PFSK-1 (cell line): ENCODE measurements at regions not wholly inside any gene's neighbourhood (a gene's known extent, or its start where the extent isn't known, plus 50 kb on each side); places are given as distances from the start of the nearest gene placed in this dataset.

Source experiments
- FOXP2 ChIP-seq: optimal IDR thresholded peaks from 2 replicates; pipeline ENCODE3; 2011; ENCODE audit warnings: borderline replicate concordance, control low read depth, inconsistent platforms; ENCODE audit not compliant: insufficient read depth; ENCODE audit errors: extremely low read length, extremely low read depth
- POLR2AphosphoS5 ChIP-seq: IDR thresholded peaks from 2 replicates; pipeline ENCODE4 v1.6.1; 2012; ENCODE audit warnings: low read depth, mild to moderate bottlenecking, control low read depth, low read length, moderate library complexity
- SIN3A ChIP-seq: IDR thresholded peaks from 2 replicates; pipeline ENCODE4 v1.6.1; 2012; ENCODE audit warnings: mild to moderate bottlenecking, low read length, moderate library complexity, borderline replicate concordance; ENCODE audit not compliant: insufficient read depth
- TAF1 ChIP-seq: IDR thresholded peaks from 2 replicates; pipeline ENCODE4 v1.6.1; 2012; ENCODE audit warnings: low read length, control low read depth, borderline replicate concordance; ENCODE audit not compliant: insufficient read depth
- TF ChIP-seq, protein P1 (sequence below), 2 experiments: IDR thresholded peaks; 2 replicates each; pipeline versions ENCODE4 v1.6.1 to v1.8.0; 2011 to 2012; ENCODE audit warnings: low read depth in 2 of 2, low read length in 2 of 2, control low read depth in 1 of 2, inconsistent platforms in 1 of 2, mild to moderate bottlenecking in 1 of 2, moderate library complexity in 1 of 2; ENCODE audit not compliant: insufficient read depth in 1 of 2

DNA sequence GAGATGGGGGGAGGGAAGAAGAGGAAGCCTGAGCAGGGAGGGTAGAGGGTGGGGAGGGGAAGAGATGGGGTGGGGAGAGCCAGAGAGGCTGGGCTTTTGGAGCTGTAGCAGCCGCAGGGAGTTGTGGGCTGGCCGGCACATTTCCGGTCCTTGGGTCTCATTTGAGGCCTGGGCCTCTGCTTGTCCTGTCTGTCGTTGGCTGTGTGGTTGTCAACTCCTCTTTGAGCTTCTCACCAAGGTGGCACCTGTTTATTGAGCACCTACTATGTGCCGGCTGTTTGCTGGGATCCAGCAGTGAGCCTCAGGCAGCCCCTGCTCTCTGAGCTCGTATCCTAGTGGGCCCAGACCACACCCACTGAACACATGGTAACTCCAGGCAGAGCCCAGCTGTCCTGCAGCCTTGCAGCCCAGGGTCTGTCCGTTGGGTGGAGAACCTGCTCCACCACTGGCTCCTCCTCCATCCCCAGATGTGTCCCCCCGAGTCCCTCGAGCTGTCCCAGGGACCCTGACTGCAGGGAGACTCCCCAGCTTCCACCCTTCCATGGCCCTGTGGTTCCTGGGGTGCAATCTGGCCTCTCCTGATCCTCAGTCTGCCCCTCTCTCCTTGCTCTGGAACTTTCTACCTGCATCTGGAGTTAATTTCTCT is 164.9 kb downstream of the IRF8 start:
- TF ChIP-seq TAF1, result no peak
- no peak for TF ChIP-seq FOXP2
- TF ChIP-seq POLR2AphosphoS5, result no peak

DNA sequence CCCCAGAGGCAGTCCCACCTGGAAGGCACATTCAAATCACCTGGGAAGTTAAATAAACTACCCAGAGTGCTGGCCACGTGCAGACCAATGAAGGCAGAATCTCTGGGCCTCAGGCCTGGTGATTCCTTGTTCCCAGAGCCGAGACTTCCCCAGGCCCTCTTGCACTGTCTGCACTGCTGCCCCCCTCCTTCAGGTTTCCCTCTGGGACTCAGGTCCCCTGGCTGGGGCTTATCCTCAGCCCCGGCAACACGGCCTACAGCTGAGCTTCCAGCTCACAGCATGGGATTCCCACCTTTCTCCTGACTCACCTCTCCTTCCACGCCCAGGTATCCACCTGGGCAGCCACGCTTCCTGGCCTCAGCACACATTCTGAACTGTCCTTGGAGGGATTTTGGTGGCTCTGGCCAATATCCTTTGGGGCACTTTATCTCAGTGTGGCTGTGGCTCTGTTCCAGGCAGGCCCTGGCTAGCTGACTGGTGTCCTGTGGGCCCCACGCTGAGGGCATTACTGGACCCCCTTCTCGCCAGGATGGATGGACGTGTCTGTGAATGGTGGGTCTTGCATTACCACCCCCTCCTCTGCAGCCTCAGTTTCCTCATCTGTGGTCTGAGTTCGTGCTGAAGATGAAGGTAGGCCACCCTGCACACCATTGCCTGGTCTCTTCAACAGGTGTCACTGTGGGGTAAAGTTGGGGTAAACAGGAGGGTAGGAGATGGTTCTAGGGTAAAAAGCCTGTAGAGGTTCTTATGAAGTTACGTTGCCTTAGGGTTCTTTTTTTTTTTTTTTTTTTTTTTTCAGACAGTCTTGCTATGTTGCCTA is 165.7 kb downstream of the IRF8 start:
- TF ChIP-seq, protein P1, sequence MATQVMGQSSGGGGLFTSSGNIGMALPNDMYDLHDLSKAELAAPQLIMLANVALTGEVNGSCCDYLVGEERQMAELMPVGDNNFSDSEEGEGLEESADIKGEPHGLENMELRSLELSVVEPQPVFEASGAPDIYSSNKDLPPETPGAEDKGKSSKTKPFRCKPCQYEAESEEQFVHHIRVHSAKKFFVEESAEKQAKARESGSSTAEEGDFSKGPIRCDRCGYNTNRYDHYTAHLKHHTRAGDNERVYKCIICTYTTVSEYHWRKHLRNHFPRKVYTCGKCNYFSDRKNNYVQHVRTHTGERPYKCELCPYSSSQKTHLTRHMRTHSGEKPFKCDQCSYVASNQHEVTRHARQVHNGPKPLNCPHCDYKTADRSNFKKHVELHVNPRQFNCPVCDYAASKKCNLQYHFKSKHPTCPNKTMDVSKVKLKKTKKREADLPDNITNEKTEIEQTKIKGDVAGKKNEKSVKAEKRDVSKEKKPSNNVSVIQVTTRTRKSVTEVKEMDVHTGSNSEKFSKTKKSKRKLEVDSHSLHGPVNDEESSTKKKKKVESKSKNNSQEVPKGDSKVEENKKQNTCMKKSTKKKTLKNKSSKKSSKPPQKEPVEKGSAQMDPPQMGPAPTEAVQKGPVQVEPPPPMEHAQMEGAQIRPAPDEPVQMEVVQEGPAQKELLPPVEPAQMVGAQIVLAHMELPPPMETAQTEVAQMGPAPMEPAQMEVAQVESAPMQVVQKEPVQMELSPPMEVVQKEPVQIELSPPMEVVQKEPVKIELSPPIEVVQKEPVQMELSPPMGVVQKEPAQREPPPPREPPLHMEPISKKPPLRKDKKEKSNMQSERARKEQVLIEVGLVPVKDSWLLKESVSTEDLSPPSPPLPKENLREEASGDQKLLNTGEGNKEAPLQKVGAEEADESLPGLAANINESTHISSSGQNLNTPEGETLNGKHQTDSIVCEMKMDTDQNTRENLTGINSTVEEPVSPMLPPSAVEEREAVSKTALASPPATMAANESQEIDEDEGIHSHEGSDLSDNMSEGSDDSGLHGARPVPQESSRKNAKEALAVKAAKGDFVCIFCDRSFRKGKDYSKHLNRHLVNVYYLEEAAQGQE (IDR thresholded peaks at IDR 0.05; ENCODE audit: insufficient read depth in 1 of 2, low read depth in 2 of 2, low read length in 2 of 2), result no peak
- TF ChIP-seq SIN3A (no peak), FOXP2 (no peak), POLR2AphosphoS5 (no peak), TAF1 (no peak)

DNA sequence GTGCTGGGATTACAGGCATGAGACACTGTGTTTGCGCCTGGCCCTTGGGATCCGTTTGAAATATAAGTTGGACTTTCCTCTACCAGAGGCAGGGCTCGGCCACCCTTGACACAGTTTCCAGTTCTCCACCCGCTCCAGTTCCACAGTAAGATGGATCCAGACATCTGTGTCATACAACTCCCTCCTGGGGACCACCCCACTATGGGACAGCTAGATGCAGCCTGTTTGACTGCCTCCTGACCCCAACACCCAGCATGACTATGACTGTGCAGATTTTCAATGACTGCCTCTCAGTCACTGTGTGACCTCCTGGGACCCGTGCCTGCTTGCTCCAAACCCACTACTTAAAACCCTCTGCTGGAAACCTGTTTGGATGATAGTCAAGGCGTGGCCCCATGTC is 166.7 kb downstream of the IRF8 start:
- no peak for TF ChIP-seq TAF1
- TF ChIP-seq, protein P1 (IDR thresholded peaks at IDR 0.05; ENCODE audit: insufficient read depth in 1 of 2, low read depth in 2 of 2, low read length in 2 of 2), result no peak
- TF ChIP-seq FOXP2, result no peak
- no peak for TF ChIP-seq POLR2AphosphoS5
- no peak for TF ChIP-seq SIN3A

DNA sequence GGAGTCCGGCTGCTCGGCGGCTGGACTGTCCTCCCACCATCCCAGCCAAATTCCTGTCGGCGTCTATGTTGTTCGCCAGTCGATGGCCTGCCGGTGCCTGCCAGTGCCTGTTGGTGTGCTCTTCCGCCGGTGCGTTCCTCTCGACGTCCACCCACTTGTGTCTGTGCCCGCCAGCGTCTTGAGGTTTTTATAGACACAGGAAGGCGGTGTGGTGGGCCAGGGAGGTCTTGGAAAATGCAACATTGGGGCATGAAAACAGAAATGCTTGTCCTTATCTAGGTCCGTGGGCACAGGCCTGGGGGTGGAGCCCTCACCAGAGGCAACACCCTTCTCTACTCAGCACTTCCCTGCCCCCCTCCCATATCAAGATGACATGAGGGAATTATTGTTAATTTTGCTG is 167.8 kb downstream of the IRF8 start:
- TF ChIP-seq POLR2AphosphoS5 (no peak), FOXP2 (no peak), TAF1 (no peak), SIN3A (no peak)
- TF ChIP-seq, protein P1 (IDR thresholded peaks at IDR 0.05; ENCODE audit: insufficient read depth in 1 of 2, low read depth in 2 of 2, low read length in 2 of 2), result no peak

DNA sequence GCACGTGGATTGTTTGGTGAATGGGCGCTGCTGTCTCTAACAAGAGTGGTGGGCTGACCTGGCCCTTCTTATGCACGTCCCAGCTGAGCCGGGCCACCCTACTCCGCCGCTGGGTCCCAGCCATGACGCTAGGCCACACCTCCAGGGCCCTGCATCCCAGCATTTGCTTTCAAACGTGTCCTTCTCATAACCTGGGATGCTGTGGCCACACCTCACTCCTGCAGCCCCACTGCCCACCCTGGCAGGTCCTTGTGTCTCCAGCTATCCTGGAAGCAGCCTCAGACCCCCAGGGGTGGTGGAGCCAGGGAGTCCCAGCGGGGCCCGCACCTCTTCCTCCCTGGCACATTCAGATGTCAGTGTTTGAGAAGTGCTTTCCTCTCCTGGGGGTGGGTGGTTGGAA is 168.6 kb downstream of the IRF8 start:
- no peak for TF ChIP-seq FOXP2
- TF ChIP-seq SIN3A, result no peak
- TF ChIP-seq POLR2AphosphoS5, result no peak
- TF ChIP-seq TAF1, result no peak
- TF ChIP-seq, protein P1 (IDR thresholded peaks at IDR 0.05; ENCODE audit: insufficient read depth in 1 of 2, low read depth in 2 of 2, low read length in 2 of 2), result no peak
